IgD-negative memory B cell (primary cell): ENCODE measurements at regions not wholly inside any gene's neighbourhood (a gene's known extent, or its start where the extent isn't known, plus 50 kb on each side); places are given as distances from the start of the nearest gene placed in this dataset.

Experiments
- H3K27ac Mint-ChIP-seq, 3 donors: one replicate each; pipeline ENCODE4 v1.8.0; 2020 to 2022; ENCODE audit warnings: mild to moderate bottlenecking in 3 of 3, mixed read lengths in 3 of 3, moderate library complexity in 1 of 3
- H3K27me3 Mint-ChIP-seq: one replicate; pipeline ENCODE4 v1.8.0; 2021; ENCODE audit warnings: mixed read lengths
- H3K36me3 Mint-ChIP-seq: one replicate; pipeline ENCODE4 v1.8.0; 2020; ENCODE audit warnings: mild to moderate bottlenecking, mixed read lengths
- H3K4me1 Mint-ChIP-seq, 3 donors: one replicate each; pipeline ENCODE4 v1.8.0; 2020 to 2022; ENCODE audit warnings: mixed read lengths in 3 of 3, mild to moderate bottlenecking in 1 of 3
- H3K4me3 Mint-ChIP-seq, 4 donors: one replicate each; pipeline ENCODE4 v1.8.0; 2020 to 2022; ENCODE audit warnings: mild to moderate bottlenecking in 4 of 4, mixed read lengths in 4 of 4, moderate library complexity in 3 of 4
- H3K9me3 Mint-ChIP-seq, 3 donors: one replicate each; pipeline ENCODE4 v1.8.0; 2020 to 2021; ENCODE audit warnings: mixed read lengths in 3 of 3, mild to moderate bottlenecking in 1 of 3

GRCh38 chr13:85742355-85742754 is 56.9 kb downstream of the SLITRK6 start:
- Mint-ChIP-seq H3K27ac (no peak overlapping the region), H3K4me1 (no peaks in the 10 kb centered on the region), H3K27me3 (no peaks in the 10 kb centered on the region), H3K9me3 (peaks cover 0 to 9% (median 0%) of the 10 kb centered on the region in 3 donors), H3K36me3 (no peaks in the 10 kb centered on the region), H3K4me3 (no peak overlapping the region)

DNA sequence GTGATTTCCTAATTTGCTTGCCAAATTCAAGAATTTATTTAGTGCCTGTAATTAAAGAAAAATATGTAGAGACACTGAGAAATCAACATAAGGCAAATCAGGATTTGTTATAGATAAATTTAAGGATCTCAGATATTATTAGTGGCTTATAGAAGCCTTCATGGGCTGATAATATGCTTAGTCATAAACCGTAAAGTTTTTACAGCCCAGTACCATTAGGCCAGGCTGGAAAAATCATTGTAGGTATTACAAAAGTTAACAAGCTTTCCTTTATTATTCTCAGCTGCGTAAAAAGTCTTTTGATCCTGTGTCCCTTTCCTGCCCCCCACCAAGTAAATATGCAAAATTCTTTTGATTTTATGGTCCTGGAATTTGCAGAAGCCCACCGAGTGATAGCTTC is 58.2 kb downstream of the SLITRK6 start:
- H3K36me3 Mint-ChIP-seq, result no peaks in the 10 kb centered on the region
- peaks cover 0 to 6% (median 0%) of the 10 kb centered on the region in 3 donors for H3K9me3 Mint-ChIP-seq
- no peak overlapping the region for H3K4me3 Mint-ChIP-seq
- H3K4me1 Mint-ChIP-seq, result no peaks in the 10 kb centered on the region
- no peaks in the 10 kb centered on the region for H3K27me3 Mint-ChIP-seq
- no peak overlapping the region for H3K27ac Mint-ChIP-seq

- no peak overlapping the region for H3K27ac Mint-ChIP-seq
- no peaks in the 10 kb centered on the region for H3K36me3 Mint-ChIP-seq
- H3K9me3 Mint-ChIP-seq, result peaks cover 0 to 4% (median 0%) of the 10 kb centered on the region in 3 donors
- H3K27me3 Mint-ChIP-seq, result no peaks in the 10 kb centered on the region
- no peaks in the 10 kb centered on the region for H3K4me1 Mint-ChIP-seq
- H3K4me3 Mint-ChIP-seq, result no peak overlapping the region
Observed at GRCh38 chr13:85738696-85739320, 60.4 kb downstream of the SLITRK6 start.

DNA sequence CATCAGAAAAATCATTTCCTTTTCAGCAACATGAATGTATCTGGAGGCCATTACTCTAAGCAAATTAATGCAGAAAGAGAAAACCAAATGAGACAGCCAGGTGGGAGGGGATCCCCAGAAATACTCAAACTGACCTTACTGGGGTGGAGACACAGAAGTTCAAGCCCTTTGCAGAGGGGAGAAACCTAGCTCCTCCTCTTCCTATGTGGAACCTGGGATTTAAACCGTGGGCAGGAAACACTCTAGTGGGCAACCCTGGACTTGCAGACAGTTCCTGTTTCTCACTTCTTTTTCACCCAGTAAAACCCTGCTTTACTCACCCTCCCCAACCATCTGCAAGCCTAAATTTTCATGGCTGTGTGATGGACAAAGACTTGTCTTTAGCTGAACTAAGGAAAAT is 61.3 kb downstream of the SLITRK6 start:
- H3K9me3 Mint-ChIP-seq, result peaks cover 0 to 4% (median 0%) of the 10 kb centered on the region in 3 donors
- H3K4me1 Mint-ChIP-seq, result no peaks in the 10 kb centered on the region
- H3K4me3 Mint-ChIP-seq, result no peak overlapping the region
- H3K27me3 Mint-ChIP-seq, result no peaks in the 10 kb centered on the region
- H3K27ac Mint-ChIP-seq, result no peak overlapping the region
- no peaks in the 10 kb centered on the region for H3K36me3 Mint-ChIP-seq

GRCh38 chr13:85729296-85729695 is 69.9 kb downstream of the SLITRK6 start:
- Mint-ChIP-seq H3K4me1 (no peaks in the 10 kb centered on the region), H3K27me3 (no peaks in the 10 kb centered on the region), H3K4me3 (no peak overlapping the region), H3K9me3 (peaks cover 0 to 7% (median 2%) of the 10 kb centered on the region in 3 donors), H3K27ac (no peak overlapping the region), H3K36me3 (no peaks in the 10 kb centered on the region)

DNA sequence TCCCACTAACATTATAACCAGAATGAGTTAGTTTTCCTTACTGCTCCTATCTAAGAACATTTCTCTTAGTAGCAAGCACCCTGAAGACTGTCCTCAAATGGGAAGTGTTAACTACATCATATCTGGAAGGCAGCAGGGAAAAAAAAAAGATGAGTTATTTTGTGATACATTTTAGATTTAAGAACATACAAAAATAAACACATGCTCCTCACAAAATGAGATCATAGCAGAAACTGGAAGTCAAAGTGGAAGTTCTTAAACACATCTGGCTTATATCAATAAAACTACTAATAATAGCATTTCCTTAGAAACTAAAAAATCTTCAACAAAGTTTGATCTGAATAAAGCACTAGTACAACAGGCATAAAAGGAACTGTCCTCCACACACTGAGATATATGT is 70.4 kb downstream of the SLITRK6 start:
- Mint-ChIP-seq H3K36me3 (no peaks in the 10 kb centered on the region), H3K9me3 (peaks cover 0 to 7% (median 2%) of the 10 kb centered on the region in 3 donors), H3K4me1 (no peaks in the 10 kb centered on the region), H3K4me3 (no peak overlapping the region), H3K27me3 (no peaks in the 10 kb centered on the region), H3K27ac (no peak overlapping the region)

DNA sequence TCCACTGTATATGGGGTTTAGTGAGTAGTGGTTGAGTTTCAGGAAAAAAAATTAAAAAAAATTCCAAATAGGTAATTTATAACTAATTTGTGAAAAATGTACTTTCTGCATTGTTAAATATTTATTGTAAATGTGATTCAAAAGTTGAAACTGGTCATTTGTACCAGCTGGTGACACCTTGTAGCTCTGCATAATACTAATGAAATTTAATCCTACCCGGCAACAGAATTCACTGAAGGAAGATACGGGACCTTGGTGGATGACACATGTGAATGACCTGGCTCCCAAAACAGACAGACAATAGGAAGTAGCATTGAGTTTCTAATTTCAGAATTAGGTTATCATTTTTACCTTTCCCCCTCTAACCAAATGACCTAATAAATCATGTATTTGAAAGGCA is 73.8 kb downstream of the SLITRK6 start:
- H3K4me3 Mint-ChIP-seq, result no peak overlapping the region
- no peaks in the 10 kb centered on the region for H3K36me3 Mint-ChIP-seq
- H3K27me3 Mint-ChIP-seq, result no peaks in the 10 kb centered on the region
- no peak overlapping the region for H3K27ac Mint-ChIP-seq
- H3K9me3 Mint-ChIP-seq, result peaks cover 0 to 7% (median 2%) of the 10 kb centered on the region in 3 donors
- no peaks in the 10 kb centered on the region for H3K4me1 Mint-ChIP-seq

GRCh38 chr13:85724546-85725432 is 74.4 kb downstream of the SLITRK6 start:
- Mint-ChIP-seq H3K9me3 (peaks cover 0 to 7% (median 2%) of the 10 kb centered on the region in 3 donors), H3K27me3 (no peaks in the 10 kb centered on the region), H3K27ac (no peak overlapping the region), H3K4me1 (no peaks in the 10 kb centered on the region), H3K36me3 (no peaks in the 10 kb centered on the region), H3K4me3 (no peak overlapping the region)

GRCh38 chr13:85719749-85720148 is 79.5 kb downstream of the SLITRK6 start:
- Mint-ChIP-seq H3K27me3 (no peaks in the 10 kb centered on the region), H3K27ac (no peak overlapping the region), H3K9me3 (peaks cover 0 to 1% (median 0%) of the 10 kb centered on the region in 3 donors), H3K4me3 (no peak overlapping the region), H3K36me3 (no peaks in the 10 kb centered on the region), H3K4me1 (no peaks in the 10 kb centered on the region)

- H3K4me1 Mint-ChIP-seq, result no peaks in the 10 kb centered on the region
- H3K36me3 Mint-ChIP-seq, result no peaks in the 10 kb centered on the region
- H3K27ac Mint-ChIP-seq, result no peak overlapping the region
- H3K4me3 Mint-ChIP-seq, result no peak overlapping the region
- H3K9me3 Mint-ChIP-seq, result peaks cover 0 to 1% (median 0%) of the 10 kb centered on the region in 3 donors
- no peaks in the 10 kb centered on the region for H3K27me3 Mint-ChIP-seq
Observed at GRCh38 chr13:85717921-85718320, 81.3 kb downstream of the SLITRK6 start.

DNA sequence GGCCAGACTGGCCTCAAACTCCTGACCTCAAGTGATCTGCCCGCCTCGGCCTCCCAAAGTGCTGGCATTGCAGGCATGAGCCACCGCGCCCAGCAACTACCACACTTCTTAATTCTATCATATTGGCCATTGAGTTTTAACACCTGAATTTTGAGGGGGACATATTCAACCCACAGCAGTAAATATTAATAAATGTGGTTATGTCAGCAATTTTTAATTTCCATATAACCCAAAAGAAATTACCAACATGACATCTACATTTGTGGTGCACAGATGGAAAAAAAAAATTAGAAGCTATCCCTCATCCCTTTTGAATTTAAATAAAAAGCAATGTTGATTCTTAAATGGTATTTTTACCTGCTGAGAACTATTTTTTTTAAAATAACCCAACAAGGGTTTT is 88.7 kb downstream of the SLITRK6 start:
- Mint-ChIP-seq H3K4me1 (no peaks in the 10 kb centered on the region), H3K36me3 (no peaks in the 10 kb centered on the region), H3K9me3 (peaks cover 0 to 2% (median 1%) of the 10 kb centered on the region in 3 donors), H3K27ac (no peak overlapping the region), H3K27me3 (no peaks in the 10 kb centered on the region), H3K4me3 (no peak overlapping the region)

- no peaks in the 10 kb centered on the region for H3K36me3 Mint-ChIP-seq
- H3K27ac Mint-ChIP-seq, result no peak overlapping the region
- no peaks in the 10 kb centered on the region for H3K4me1 Mint-ChIP-seq
- no peaks in the 10 kb centered on the region for H3K27me3 Mint-ChIP-seq
- H3K9me3 Mint-ChIP-seq, result peaks cover 0 to 6% (median 1%) of the 10 kb centered on the region in 3 donors
- no peak overlapping the region for H3K4me3 Mint-ChIP-seq
Observed at GRCh38 chr13:85709721-85710120, 89.5 kb downstream of the SLITRK6 start.

GRCh38 chr13:85709072-85709471 is 90.1 kb downstream of the SLITRK6 start:
- H3K9me3 Mint-ChIP-seq, result peaks cover 1 to 6% (median 2%) of the 10 kb centered on the region in 3 donors
- H3K27ac Mint-ChIP-seq, result no peak overlapping the region
- no peaks in the 10 kb centered on the region for H3K4me1 Mint-ChIP-seq
- H3K36me3 Mint-ChIP-seq, result no peaks in the 10 kb centered on the region
- H3K4me3 Mint-ChIP-seq, result no peak overlapping the region
- no peaks in the 10 kb centered on the region for H3K27me3 Mint-ChIP-seq

DNA sequence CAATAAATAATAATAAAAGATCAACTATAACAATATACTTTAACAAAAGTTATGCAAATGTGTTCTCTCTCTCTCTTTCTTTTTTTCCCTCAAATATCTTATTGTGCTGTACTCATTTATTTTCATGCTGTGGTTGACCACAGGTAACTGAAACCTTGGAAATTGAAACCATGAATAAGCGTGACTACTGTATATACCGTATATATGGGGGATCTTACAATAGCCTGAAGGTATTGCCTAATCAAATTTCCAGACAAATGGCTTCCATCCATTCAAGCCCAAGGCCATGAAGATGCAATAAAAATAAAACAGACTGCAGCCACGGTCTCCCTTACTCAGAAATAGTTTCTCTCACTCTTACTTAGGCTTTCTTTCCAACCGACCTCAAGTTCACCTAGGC is 98.3 kb downstream of the SLITRK6 start:
- Mint-ChIP-seq H3K4me1 (peaks cover 0 to 1% (median 0%) of the 10 kb centered on the region in 3 donors), H3K4me3 (no peak overlapping the region), H3K36me3 (no peaks in the 10 kb centered on the region), H3K9me3 (peaks cover 5 to 15% (median 9%) of the 10 kb centered on the region in 3 donors), H3K27ac (no peak overlapping the region), H3K27me3 (no peaks in the 10 kb centered on the region)

DNA sequence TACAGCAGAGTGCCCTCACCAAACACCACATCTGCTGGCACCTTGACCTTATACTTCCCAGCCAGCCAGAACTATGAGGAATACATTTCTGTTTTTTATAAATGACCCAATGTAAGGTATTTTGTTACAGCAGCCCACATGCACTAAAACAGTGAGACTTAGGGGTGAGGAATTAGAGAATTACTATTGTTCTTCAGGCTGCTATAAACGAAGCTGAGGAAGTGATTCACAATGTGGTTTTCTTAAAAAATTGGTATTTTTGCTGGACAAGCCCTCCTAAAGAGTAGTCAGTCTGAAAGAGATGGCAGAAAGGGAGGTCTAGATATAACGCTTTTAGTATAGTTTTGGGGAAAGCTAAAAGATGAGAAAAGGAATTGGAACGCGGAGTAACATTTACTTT is 101.0 kb downstream of the SLITRK6 start:
- H3K9me3 Mint-ChIP-seq, result peaks cover 3 to 9% (median 8%) of the 10 kb centered on the region in 3 donors
- no peak overlapping the region for H3K4me3 Mint-ChIP-seq
- no peaks in the 10 kb centered on the region for H3K27me3 Mint-ChIP-seq
- peaks cover 0 to 1% (median 0%) of the 10 kb centered on the region in 3 donors for H3K4me1 Mint-ChIP-seq
- H3K36me3 Mint-ChIP-seq, result no peaks in the 10 kb centered on the region
- H3K27ac Mint-ChIP-seq, result no peak overlapping the region
